GM18909 (cell line): ENCODE measurements at regions not wholly inside any gene's neighbourhood (a gene's known extent, or its start where the extent isn't known, plus 50 kb on each side); places are given as distances from the start of the nearest gene placed in this dataset.
A peak's percentile ranks its signal among the peaks of the same experiment; 100 is the strongest.

Experiments
- ATAC-seq: cut with Tn5 transposase; IDR thresholded peaks from one replicate; pipeline ENCODE4 v1.9.1; 2021; ENCODE audit warnings: mild to moderate bottlenecking; ENCODE audit not compliant: unreplicated experiment, poor library complexity

GRCh38 chr1:207971331-207972219, 60.6 kb upstream of the CD34 start:
- no peak for ATAC-seq

DNA sequence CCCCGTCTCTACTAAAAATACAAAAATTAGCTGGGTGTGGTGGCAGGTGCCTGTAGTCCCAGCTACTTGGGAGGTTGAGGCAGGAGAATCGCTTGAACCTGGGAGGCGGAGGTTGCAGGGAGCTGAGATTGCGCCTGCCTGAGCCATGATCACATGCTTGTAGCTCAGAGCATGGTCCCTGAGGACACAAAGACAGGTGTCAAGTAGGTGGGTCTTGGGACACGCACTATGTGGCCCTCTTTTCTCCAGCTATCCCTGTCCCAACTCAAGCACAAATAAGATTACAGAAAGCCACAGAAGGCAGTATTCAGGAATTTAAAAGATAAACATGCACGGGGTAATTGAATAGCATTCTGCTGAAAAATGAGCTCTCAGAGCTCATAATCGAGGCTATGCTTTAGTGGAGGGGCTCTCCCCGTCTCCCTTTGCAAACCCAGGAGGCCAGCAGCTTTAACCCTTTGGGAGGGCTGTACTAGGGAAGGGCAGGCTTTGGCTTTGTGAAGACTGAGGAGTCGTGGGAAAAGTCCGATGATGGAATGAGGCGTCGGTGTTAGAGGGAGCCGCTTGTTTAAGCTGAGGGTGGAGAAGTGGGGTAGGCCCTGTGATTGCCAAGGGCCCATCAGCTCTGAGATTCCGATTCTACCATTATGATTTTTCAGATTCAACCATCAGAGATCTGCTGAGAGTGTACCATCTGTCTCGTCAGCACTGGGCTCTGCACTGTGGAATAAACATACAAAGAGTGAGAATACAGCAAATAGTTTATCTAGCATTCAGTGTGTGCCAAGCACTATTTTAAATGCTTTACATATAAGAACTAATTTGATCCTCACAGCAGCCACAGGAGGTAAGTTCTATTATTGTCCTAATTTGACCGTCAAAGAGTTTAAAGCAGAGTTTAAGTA, 59.7 kb upstream of the CD34 start:
- no peak for ATAC-seq

- no peak for ATAC-seq
These were observed 58.6 kb upstream of the CD34 start for GRCh38 chr1:207969528-207969927.

DNA sequence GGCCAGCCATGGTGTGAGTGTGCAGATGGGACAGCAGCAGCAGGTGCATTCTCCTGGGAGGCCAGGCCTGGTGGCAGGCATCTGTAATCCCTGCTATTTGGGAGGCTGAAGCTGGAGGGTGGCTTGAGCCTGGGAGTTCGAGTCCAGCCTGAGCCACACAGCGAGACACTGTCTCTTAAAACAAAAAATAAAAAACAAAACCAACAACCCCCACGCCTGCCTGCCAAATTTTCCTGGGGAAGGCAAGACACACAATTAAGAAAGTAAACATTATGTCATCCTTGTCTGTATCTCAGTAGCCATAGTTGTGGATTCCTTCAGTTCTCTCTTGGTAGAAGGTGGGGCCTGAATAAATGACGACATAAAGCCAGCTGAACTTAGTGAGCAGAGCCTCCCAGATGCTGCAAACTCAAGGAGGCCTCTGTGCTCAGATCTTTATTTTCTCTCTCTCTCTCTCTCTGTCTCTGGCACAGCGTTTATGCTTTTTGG, 57.6 kb upstream of the CD34 start:
- no peak for ATAC-seq

DNA sequence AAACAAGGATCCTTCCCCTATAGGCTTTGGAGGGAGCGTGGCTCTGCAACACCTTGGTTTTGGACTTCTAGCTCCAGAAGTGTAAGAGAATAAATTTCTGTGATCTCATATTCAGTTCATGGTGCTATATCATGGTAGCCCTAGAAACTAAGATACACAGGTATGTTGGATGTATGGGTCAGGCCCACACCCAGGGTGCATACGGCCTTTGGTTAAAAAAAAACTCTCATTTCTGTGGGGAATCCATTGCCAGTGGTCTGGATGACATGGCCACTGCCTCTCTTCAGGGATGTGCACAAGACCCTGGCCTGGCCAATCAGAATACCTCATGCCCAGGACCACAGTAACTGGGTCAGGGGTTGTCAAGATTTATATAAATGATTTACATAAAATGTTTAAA, 56.8 kb upstream of the CD34 start:
- no peak for ATAC-seq

DNA sequence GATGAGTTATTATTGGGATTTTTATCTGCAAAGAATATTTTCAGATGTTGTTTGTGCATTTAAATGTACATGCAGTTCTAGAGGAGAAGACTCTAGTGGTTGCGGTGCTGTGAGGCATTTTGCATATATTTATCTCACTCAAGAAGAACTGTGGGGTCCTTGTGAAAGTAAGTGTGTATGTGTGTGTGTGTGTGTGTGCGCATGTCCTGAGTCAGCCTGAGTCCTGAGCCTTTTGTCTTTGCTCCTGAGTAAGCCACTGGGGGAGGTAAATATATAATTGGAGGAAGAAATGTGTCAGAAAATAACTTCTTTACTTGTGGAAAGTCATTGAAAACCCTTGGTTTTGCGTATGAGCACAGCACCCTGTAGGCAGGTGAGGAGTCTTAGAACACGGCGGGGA, 55.6 kb upstream of the CD34 start:
- no peak for ATAC-seq

DNA sequence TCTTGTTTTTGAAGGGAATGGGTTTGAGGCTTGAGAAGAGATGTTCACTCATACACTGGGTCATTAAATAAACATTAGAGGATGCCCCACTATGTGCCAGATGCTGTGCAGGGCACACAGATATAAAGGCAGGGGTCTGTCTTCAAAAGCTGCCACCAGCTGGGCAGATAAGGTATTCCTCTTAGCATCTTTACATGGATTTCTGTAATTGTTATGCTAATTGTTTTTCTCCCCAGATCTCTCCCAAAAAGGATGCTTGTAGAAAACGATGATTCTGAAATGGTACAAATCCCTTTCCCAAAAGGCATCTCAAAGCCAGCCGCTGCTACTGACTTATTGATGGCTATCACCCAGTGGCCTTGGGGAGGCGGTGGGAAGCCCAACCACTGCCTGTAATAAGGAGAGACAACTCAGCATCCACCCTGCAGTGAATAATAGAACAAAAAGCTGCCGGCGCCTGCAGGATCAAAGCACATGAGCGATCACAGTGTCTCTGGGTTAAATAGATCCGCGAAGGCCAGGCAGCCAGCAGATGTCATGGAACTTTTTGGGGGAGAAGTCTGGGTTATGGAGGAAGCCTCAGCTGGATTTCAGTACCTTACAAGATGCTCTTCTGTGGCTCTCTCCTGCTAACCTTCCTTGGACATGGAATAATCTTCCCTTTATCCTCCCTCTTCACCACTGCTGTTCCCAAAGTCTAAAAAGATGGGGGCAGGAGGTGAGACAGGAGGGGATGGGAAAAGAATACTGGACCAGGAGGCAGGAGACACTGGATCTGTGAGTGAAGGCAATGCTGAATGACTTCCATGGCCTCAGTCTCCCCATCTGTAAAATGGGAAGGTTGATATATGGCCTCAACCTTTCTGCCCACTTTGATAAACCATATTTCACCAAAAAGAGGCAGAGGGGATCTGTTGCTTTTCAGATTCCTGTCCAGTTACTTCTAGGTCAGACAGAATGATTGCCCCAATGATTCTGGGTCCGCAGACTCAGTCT, 54.8 kb upstream of the CD34 start:
- ATAC-seq, result no peak

DNA sequence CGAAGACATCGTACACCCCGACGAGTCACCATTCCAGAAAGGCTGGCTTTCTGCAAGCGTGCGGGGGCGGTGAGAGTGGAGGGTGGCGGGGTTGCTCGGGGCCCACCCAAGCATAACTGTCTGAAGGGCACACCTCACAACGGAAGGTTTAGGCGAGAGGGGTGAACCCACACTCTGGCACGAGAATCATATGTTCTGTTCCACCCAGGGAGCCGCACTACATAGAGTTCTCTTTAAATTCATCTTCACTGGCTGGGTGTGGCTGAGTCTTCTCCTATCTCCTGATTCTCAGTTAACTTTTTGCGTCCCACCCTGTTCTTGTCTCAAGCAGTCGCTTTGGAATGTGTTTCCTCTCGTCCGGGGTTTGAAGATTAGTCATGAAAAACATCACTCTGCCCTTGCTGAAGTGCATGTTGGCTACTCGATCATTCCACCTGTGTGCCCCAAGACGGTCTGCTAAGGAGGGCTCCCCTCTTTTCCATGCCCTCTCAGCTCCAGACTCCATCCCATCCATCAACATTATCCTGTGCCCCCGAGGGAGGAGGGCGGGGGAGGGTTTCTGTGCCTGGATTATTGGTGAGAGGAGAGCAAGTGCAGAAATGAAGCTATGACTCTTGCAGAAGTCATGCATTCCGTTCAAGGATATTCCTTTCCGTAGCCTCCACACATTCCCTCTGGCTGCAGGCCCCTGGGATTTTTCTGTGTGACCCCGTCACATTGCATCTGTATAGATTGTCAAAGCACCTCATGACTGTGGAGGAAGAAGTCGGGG, 53.5 kb upstream of the CD34 start:
- no peak for ATAC-seq

GRCh38 chr1:207963427-207964194, 52.7 kb upstream of the CD34 start:
- ATAC-seq, result peak; percentile 88

- ATAC-seq, result peak; percentile 31
These were observed 51.9 kb upstream of the CD34 start for GRCh38 chr1:207962716-207963426.
